Glutamatergic neuron (in vitro differentiated cells): ENCODE measurements at regions not wholly inside any gene's neighbourhood (a gene's known extent, or its start where the extent isn't known, plus 50 kb on each side); places are given as distances from the start of the nearest gene placed in this dataset.

ENCODE experiments used
- DNase-seq: peaks from one replicate; pipeline ENCODE4 v3.0.0; 2022
- H3K27ac Mint-ChIP-seq: one replicate; pipeline ENCODE4 v1.8.0; 2020; ENCODE audit warnings: mild to moderate bottlenecking, mixed read lengths, inconsistent platforms; ENCODE audit not compliant: unreplicated experiment
- H3K27me3 Mint-ChIP-seq: one replicate; pipeline ENCODE4 v1.8.0; 2020; ENCODE audit warnings: mild to moderate bottlenecking, moderate library complexity, mixed read lengths, inconsistent platforms; ENCODE audit not compliant: unreplicated experiment
- H3K36me3 Mint-ChIP-seq: one replicate; pipeline ENCODE4 v1.8.0; 2020; ENCODE audit warnings: mild to moderate bottlenecking, mixed read lengths, inconsistent platforms; ENCODE audit not compliant: unreplicated experiment
- H3K4me1 Mint-ChIP-seq: one replicate; pipeline ENCODE4 v1.8.0; 2020; ENCODE audit warnings: mild to moderate bottlenecking, low read depth, mixed read lengths, inconsistent platforms; ENCODE audit not compliant: unreplicated experiment
- H3K4me3 Mint-ChIP-seq: one replicate; pipeline ENCODE4 v1.8.0; 2020; ENCODE audit warnings: mild to moderate bottlenecking, mixed read lengths, inconsistent platforms; ENCODE audit not compliant: unreplicated experiment
- H3K9me3 Mint-ChIP-seq: one replicate; pipeline ENCODE4 v1.8.0; 2020; ENCODE audit warnings: mild to moderate bottlenecking, moderate library complexity, mixed read lengths, inconsistent platforms; ENCODE audit not compliant: unreplicated experiment
- CTCF ChIP-seq: fragments of 200-600 bp; sonication (generic); IDR thresholded peaks from one replicate; pipeline ENCODE4 v1.5.0; 2021; ENCODE audit not compliant: partially characterized antibody, unreplicated experiment

GRCh38 chr2:236964291-236964690 lies 121.4 kb upstream of the COPS8 start:
- peaks cover 18% of the 10 kb centered on the region for H3K4me1 Mint-ChIP-seq
- H3K27ac Mint-ChIP-seq = no peak overlapping the region
- TF ChIP-seq CTCF = no peak
- no peak overlapping the region for H3K4me3 Mint-ChIP-seq
- peaks cover 8% of the 10 kb centered on the region for H3K9me3 Mint-ChIP-seq
- H3K36me3 Mint-ChIP-seq = peaks cover 10% of the 10 kb centered on the region
- peaks cover 1% of the 10 kb centered on the region for H3K27me3 Mint-ChIP-seq
- no peak for DNase-seq

- Mint-ChIP-seq H3K36me3 (peaks cover under 1% of the 10 kb centered on the region), H3K4me1 (peaks cover 18% of the 10 kb centered on the region), H3K27me3 (peaks cover 1% of the 10 kb centered on the region), H3K4me3 (no peak overlapping the region), H3K27ac (no peak overlapping the region), H3K9me3 (peaks cover 2% of the 10 kb centered on the region)
- no peak for TF ChIP-seq CTCF
- no peak for DNase-seq
Measured at GRCh38 chr2:236965021-236965840, 120.5 kb upstream of the COPS8 start.

- H3K9me3 Mint-ChIP-seq = peaks cover 2% of the 10 kb centered on the region
- H3K36me3 Mint-ChIP-seq = no peaks in the 10 kb centered on the region
- peaks cover 19% of the 10 kb centered on the region for H3K4me1 Mint-ChIP-seq
- no peak for TF ChIP-seq CTCF
- no peak for DNase-seq
- H3K27me3 Mint-ChIP-seq = peaks cover 1% of the 10 kb centered on the region
- H3K27ac Mint-ChIP-seq = no peak overlapping the region
- no peak overlapping the region for H3K4me3 Mint-ChIP-seq
Measured at GRCh38 chr2:236965841-236966096, 119.9 kb upstream of the COPS8 start.

- no peaks in the 10 kb centered on the region for H3K36me3 Mint-ChIP-seq
- TF ChIP-seq CTCF = no peak
- H3K9me3 Mint-ChIP-seq = peaks cover 2% of the 10 kb centered on the region
- DNase-seq = no peak
- peaks cover 1% of the 10 kb centered on the region for H3K27me3 Mint-ChIP-seq
- no peak overlapping the region for H3K27ac Mint-ChIP-seq
- H3K4me1 Mint-ChIP-seq = peaks cover 29% of the 10 kb centered on the region
- H3K4me3 Mint-ChIP-seq = no peak overlapping the region
Measured at GRCh38 chr2:236967499-236967783, 118.2 kb upstream of the COPS8 start.

- peaks cover 37% of the 10 kb centered on the region for H3K4me1 Mint-ChIP-seq
- no peak overlapping the region for H3K27ac Mint-ChIP-seq
- DNase-seq = no peak
- H3K4me3 Mint-ChIP-seq = no peak overlapping the region
- peaks cover 1% of the 10 kb centered on the region for H3K27me3 Mint-ChIP-seq
- H3K36me3 Mint-ChIP-seq = no peaks in the 10 kb centered on the region
- no peak for TF ChIP-seq CTCF
- H3K9me3 Mint-ChIP-seq = peaks cover 5% of the 10 kb centered on the region
Measured at GRCh38 chr2:236968101-236968879, 117.4 kb upstream of the COPS8 start.
